Pancreas (tissue), 10 donors: ENCODE measurements at regions not wholly inside any gene's neighbourhood (a gene's known extent, or its start where the extent isn't known, plus 50 kb on each side); places are given as distances from the start of the nearest gene placed in this dataset.

Experiments
- ATAC-seq, 4 donors: fragments of 200-7000 bp; cut with Tn5 transposase; one replicate each; pipeline versions ENCODE4 v1.8.0 to v1.9.1; 2020; ENCODE audit warnings: mild to moderate bottlenecking in 4 of 4, moderate library complexity in 4 of 4
- DNase-seq, 6 donors: peaks; one replicate each; pipeline ENCODE4 v3.0.0-alpha.2; 2020
- FAIRE-seq: peaks from 2 replicates; lab custom pipeline; 2012; peaks lifted over from hg19 to GRCh38; lab: Jason Lieb, UNC
- H3K27ac ChIP-seq, 4 donors: fragments of 200-600 bp; sonication (generic); 1 replicate in 3 of 4; 2 replicates in 1 of 4; pipeline versions ENCODE4 v1.5.0 to v1.8.0; 2020
- H3K27me3 ChIP-seq, 4 donors: fragments of 200-600 bp; one replicate each; pipeline ENCODE4 v1.8.0; 2021
- H3K36me3 ChIP-seq, 3 donors: fragments of 200-600 bp; sonication (generic) in 1 of 3; one replicate each; pipeline versions ENCODE4 v1.5.0 to v1.8.0; 2020 to 2021
- H3K4me1 ChIP-seq, 3 donors: fragments of 200-600 bp; one replicate each; pipeline ENCODE4 v1.8.0; 2021
- H3K4me3 ChIP-seq, 4 donors: fragments of 200-600 bp; sonication (generic) in 2 of 4; one replicate each; pipeline versions ENCODE4 v1.5.0 to v1.8.0; 2020 to 2021
- H3K9me3 ChIP-seq, 4 donors: fragments of 200-600 bp; one replicate each; pipeline ENCODE4 v1.8.0; 2021
- CTCF ChIP-seq, 4 donors: fragments of 200-600 bp; sonication (generic) in 3 of 4; IDR thresholded peaks; one replicate each; pipeline versions ENCODE4 v1.5.0 to v1.8.0; 2021; ENCODE audit warnings: antibody characterized with exemption in 4 of 4
- WGBS, 2 donors: extraction: QIAGEN DNeasy Blood & Tissue Kit; methylation state at CpG; one replicate each; pipeline ENCODE4 v1.1.7; 2013; 5-methylcytosine and 5-hydroxymethylcytosine counted together
- intact Hi-C, 3 donors: fragments of 100-400 bp; cut with DNase I; formaldehyde crosslinking; loops; one replicate each; pipeline versions ENCODE4 v1.11.1 to v1.14.2; 2022
- donor health status: healthy with polysubstance abuse.
- donor health status: DM: no; HTN: no; CAD: no; lungs with moderate emphysema.
- donor health status: DM: no; HTN: no; CAD: no.
- donor health status: control.
- donor health status: control.
- donor health status: Bipolar disorder and iron deficiency.
- donor health status: DM: yes; HTN: yes; CAD: no.
- donor health status: DM: no; HTN: no; CAD: no.
- donor health status: DM: no; HTN: no; CAD: no.
- donor health status: DM: yes; HTN: yes; CAD: no.

GRCh38 chr14:80352471-80352870 is 141.2 kb upstream of the DIO2 start:
- H3K27ac ChIP-seq, result no peak overlapping the region
- ATAC-seq, result no peak
- H3K9me3 ChIP-seq, result no peaks in the 10 kb centered on the region
- no peaks in the 10 kb centered on the region for H3K36me3 ChIP-seq
- H3K4me1 ChIP-seq, result no peaks in the 10 kb centered on the region
- no peak for TF ChIP-seq CTCF (IDR thresholded peaks at IDR 0.05)
- H3K4me3 ChIP-seq, result no peak overlapping the region
- intact Hi-C loops, result loop anchor here in 1 of 3 donors (10.0 kb wide), 1 partner anchor 298 kb away; no protein-coding TSS in a partner anchor
- no peaks in the 10 kb centered on the region for H3K27me3 ChIP-seq
- WGBS, 2 donors, result 85 to 87% methylated on average over 1 of the region's 1 CpG
- DNase-seq, result no peak
- FAIRE-seq, result no peak

DNA sequence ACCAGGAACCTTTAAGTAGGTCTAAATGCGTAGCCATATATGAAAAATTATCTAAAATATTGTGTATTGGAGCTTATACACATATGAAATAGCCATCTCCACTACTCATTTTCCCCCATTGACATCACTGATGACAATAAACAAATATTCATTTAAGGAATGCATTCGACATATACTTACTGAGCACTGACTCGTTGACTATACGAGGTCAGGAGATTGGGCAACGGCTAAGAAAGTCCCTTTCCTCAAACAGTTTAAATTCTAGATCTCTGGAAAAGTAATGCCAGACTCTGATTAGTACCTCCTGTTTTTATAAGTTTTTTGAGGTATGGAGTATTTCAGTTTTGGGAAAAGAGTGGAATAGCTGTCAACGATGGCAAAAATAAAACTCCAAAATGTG is 139.4 kb upstream of the DIO2 start:
- intact Hi-C loops, result loop anchor here in 1 of 3 donors (10.0 kb wide), 1 partner anchor 296 kb away; no protein-coding TSS in a partner anchor
- no peak for ATAC-seq

GRCh38 chr14:80346395-80346794 is 135.1 kb upstream of the DIO2 start:
- no peaks in the 10 kb centered on the region for H3K4me1 ChIP-seq
- WGBS, 2 donors, result 65 to 75% methylated on average over 2 of the region's 2 CpGs
- no peak for DNase-seq
- no peaks in the 10 kb centered on the region for H3K27me3 ChIP-seq
- ATAC-seq, result no peak
- no peaks in the 10 kb centered on the region for H3K9me3 ChIP-seq
- no peak overlapping the region for H3K4me3 ChIP-seq
- H3K36me3 ChIP-seq, result no peaks in the 10 kb centered on the region
- no peak for FAIRE-seq
- H3K27ac ChIP-seq, result no peak overlapping the region
- intact Hi-C loops, result no loop called here
- TF ChIP-seq CTCF (IDR thresholded peaks at IDR 0.05), result no peak

More for the DNA sequence above, 139.4 kb upstream of the DIO2 start:
- DNase-seq (no peak), FAIRE-seq (no peak)
- no peaks in the 10 kb centered on the region for H3K4me1 ChIP-seq
- no peaks in the 10 kb centered on the region for H3K9me3 ChIP-seq
- H3K36me3 ChIP-seq, result no peaks in the 10 kb centered on the region
- 73 to 83% methylated on average over 6 of the region's 6 CpGs for WGBS, 2 donors
- H3K4me3 ChIP-seq, result no peak overlapping the region
- TF ChIP-seq CTCF (IDR thresholded peaks at IDR 0.05), result no peak
- no peaks in the 10 kb centered on the region for H3K27me3 ChIP-seq
- no peak overlapping the region for H3K27ac ChIP-seq

DNA sequence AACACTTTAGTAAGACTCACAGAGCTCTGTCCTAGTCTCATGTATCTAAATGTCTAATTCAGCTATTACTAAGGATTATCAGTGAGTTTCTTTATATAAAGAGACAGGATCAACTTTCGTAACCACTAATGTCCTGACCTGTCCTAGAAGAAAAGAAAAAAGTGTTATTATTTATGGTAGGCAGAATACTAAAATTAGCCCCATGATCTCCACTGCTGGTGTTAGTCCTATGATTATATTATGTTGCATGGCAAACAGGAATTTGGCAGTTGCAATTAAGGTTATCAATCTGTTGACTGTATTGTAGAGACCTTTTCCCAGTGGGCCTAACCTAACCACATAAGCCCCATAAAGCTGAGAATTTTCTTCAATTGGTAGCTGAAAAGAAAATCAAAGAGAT is 132.9 kb upstream of the DIO2 start:
- FAIRE-seq, result no peak
- no peaks in the 10 kb centered on the region for H3K36me3 ChIP-seq
- TF ChIP-seq CTCF (IDR thresholded peaks at IDR 0.05), result no peak

DNA sequence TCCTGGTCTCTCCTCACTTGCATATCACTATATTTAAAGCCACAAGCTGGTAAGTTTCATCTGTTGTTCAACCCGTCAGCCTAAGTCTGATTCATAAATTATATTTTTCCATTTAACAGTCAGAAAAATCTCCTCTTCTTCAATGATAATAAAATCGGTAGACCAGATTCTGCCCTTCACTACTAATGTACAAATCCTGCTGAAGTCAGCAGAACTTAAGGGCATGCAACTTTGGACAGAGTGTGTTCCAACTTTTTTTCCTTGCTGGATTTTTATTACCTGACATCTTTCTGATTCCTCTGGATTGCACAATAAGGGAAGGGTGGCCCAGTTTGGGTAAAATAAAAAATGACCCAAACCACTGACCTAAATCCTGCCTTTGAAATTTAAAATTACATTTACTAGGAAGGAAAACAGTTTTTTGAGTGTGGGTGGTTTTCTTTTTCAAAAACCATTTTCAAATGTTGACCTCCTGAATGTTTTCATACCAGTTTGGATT is 125.4 kb upstream of the DIO2 start:
- H3K36me3 ChIP-seq, result no peaks in the 10 kb centered on the region
- H3K9me3 ChIP-seq, result no peaks in the 10 kb centered on the region
- no peaks in the 10 kb centered on the region for H3K4me1 ChIP-seq
- H3K4me3 ChIP-seq, result no peak overlapping the region
- DNase-seq, result no peak
- no peaks in the 10 kb centered on the region for H3K27me3 ChIP-seq
- intact Hi-C loops, result no loop called here
- ATAC-seq, result no peak
- WGBS, 2 donors, result 54 to 71% methylated on average over 2 of the region's 2 CpGs
- no peak overlapping the region for H3K27ac ChIP-seq
- no peak for TF ChIP-seq CTCF (IDR thresholded peaks at IDR 0.05)
- FAIRE-seq, result no peak

More for the DNA sequence above, 132.9 kb upstream of the DIO2 start:
- intact Hi-C loops, result no loop called here
- WGBS, 2 donors, result 86 to 92% methylated on average over 1 of the region's 1 CpG
- DNase-seq (no peak), ATAC-seq (no peak)
- no peaks in the 10 kb centered on the region for H3K27me3 ChIP-seq
- no peak overlapping the region for H3K27ac ChIP-seq
- H3K9me3 ChIP-seq, result no peaks in the 10 kb centered on the region
- H3K4me1 ChIP-seq, result no peaks in the 10 kb centered on the region
- no peak overlapping the region for H3K4me3 ChIP-seq
